GM21360 (cell line): ENCODE measurements at regions not wholly inside any gene's neighbourhood (a gene's known extent, or its start where the extent isn't known, plus 50 kb on each side); places are given as distances from the start of the nearest gene placed in this dataset.

Experiments used
- ATAC-seq: cut with Tn5 transposase; IDR thresholded peaks from one replicate; pipeline ENCODE4 v1.9.1; 2021; ENCODE audit warnings: mild to moderate bottlenecking, moderate library complexity; ENCODE audit not compliant: unreplicated experiment

GRCh38 chr11:115895594-115895993, 391.4 kb upstream of the CADM1 start:
- ATAC-seq = no peak

- no peak for ATAC-seq
These were observed 390.0 kb upstream of the CADM1 start for GRCh38 chr11:115894176-115894575.

- no peak for ATAC-seq
These were observed 389.4 kb upstream of the CADM1 start for GRCh38 chr11:115893461-115894099.

GRCh38 chr11:115892016-115892415, 387.8 kb upstream of the CADM1 start:
- ATAC-seq = no peak

GRCh38 chr11:115891581-115891980, 387.4 kb upstream of the CADM1 start:
- ATAC-seq = no peak

GRCh38 chr11:115890500-115890899, 386.3 kb upstream of the CADM1 start:
- ATAC-seq = no peak

GRCh38 chr11:115889712-115890111, 385.5 kb upstream of the CADM1 start:
- no peak for ATAC-seq

- no peak for ATAC-seq
These were observed 383.5 kb upstream of the CADM1 start for GRCh38 chr11:115887727-115888126.

- no peak for ATAC-seq
These were observed 383.1 kb upstream of the CADM1 start for GRCh38 chr11:115887316-115887715.

- ATAC-seq = no peak
These were observed 382.2 kb upstream of the CADM1 start for GRCh38 chr11:115886422-115886733.

GRCh38 chr11:115885535-115886421, 381.6 kb upstream of the CADM1 start:
- ATAC-seq = no peak

- ATAC-seq = no peak
These were observed 380.8 kb upstream of the CADM1 start for GRCh38 chr11:115884800-115885534.

GRCh38 chr11:115874843-115875242, 370.6 kb upstream of the CADM1 start:
- peak; percentile 61 for ATAC-seq

GRCh38 chr11:115873813-115874212, 369.6 kb upstream of the CADM1 start:
- ATAC-seq = no peak

GRCh38 chr11:115872416-115872815, 368.2 kb upstream of the CADM1 start:
- ATAC-seq = no peak

GRCh38 chr11:115871161-115871760, 367.0 kb upstream of the CADM1 start:
- no peak for ATAC-seq

GRCh38 chr11:115869780-115870431, 365.7 kb upstream of the CADM1 start:
- peak; percentile 79 for ATAC-seq

- no peak for ATAC-seq
These were observed 364.9 kb upstream of the CADM1 start for GRCh38 chr11:115869131-115869530.

- no peak for ATAC-seq
These were observed 356.0 kb upstream of the CADM1 start for GRCh38 chr11:115860246-115860645.

- no peak for ATAC-seq
These were observed 344.4 kb upstream of the CADM1 start for GRCh38 chr11:115848611-115849010.

- no peak for ATAC-seq
These were observed 343.9 kb upstream of the CADM1 start for GRCh38 chr11:115848080-115848479.
